OCI-LY7 (cell line): ENCODE measurements at regions not wholly inside any gene's neighbourhood (a gene's known extent, or its start where the extent isn't known, plus 50 kb on each side); places are given as distances from the start of the nearest gene placed in this dataset.

Source experiments
- CTCF ChIP-seq: fragments of 200-600 bp; sonication (generic); conservative IDR thresholded peaks from 2 replicates; pipeline ENCODE4 v1.5.1; 2014; ENCODE audit warnings: mild to moderate bottlenecking, antibody characterized with exemption, low read length, moderate library complexity, mixed read lengths
- EZH2phosphoT487 ChIP-seq: fragments of 200-600 bp; sonication (generic); IDR thresholded peaks from 2 replicates; pipeline ENCODE4 v1.6.1; 2018; ENCODE audit warnings: low read depth, borderline replicate concordance, mild to moderate bottlenecking, mixed run types, antibody characterized with exemption, low read length, moderate library complexity, mixed read lengths

GRCh38 chr7:136702913-136703312 is 165.5 kb upstream of the CHRM2 start:
- no peak for TF ChIP-seq CTCF
- no peak for TF ChIP-seq EZH2phosphoT487
